Activated naive CD8-positive, alpha-beta T cell treated with anti-CD3 and anti-CD28 coated beads, Interleukin-2, amount 10 ng/mL, durations not matched to agents 7 days and 5 days (primary cell): ENCODE measurements at regions not wholly inside any gene's neighbourhood (a gene's known extent, or its start where the extent isn't known, plus 50 kb on each side); places are given as distances from the start of the nearest gene placed in this dataset.

ENCODE experiments used
- ATAC-seq: fragments of 150-1000 bp; cut with Tn5 transposase; one replicate; pipeline ENCODE4 v1.10.0; 2021; ENCODE audit warnings: low read depth, moderate library complexity
- POLR2A ChIA-PET: fragments of 350-600 bp; sonication (Branson Sonifier 250); formaldehyde crosslinking; loops from one replicate; lab custom pipeline; 2021; ENCODE audit warnings: antibody characterized with exemption; lab: Charles Lee
- DNase-seq: peaks from one replicate; pipeline ENCODE4 v3.0.0; 2021
- H3K27ac Mint-ChIP-seq: one replicate; pipeline ENCODE4 v1.8.0; 2022; ENCODE audit warnings: mild to moderate bottlenecking, mixed read lengths
- H3K27me3 Mint-ChIP-seq: one replicate; pipeline ENCODE4 v1.8.0; 2022; ENCODE audit warnings: mild to moderate bottlenecking, moderate library complexity, mixed read lengths
- H3K36me3 Mint-ChIP-seq: one replicate; pipeline ENCODE4 v1.8.0; 2021; ENCODE audit warnings: mild to moderate bottlenecking, mixed read lengths
- H3K4me1 Mint-ChIP-seq: one replicate; pipeline ENCODE4 v1.8.0; 2021; ENCODE audit warnings: mixed read lengths
- H3K4me3 Mint-ChIP-seq: one replicate; pipeline ENCODE4 v1.8.0; 2022; ENCODE audit warnings: mild to moderate bottlenecking, moderate library complexity, mixed read lengths
- H3K9me3 Mint-ChIP-seq: one replicate; pipeline ENCODE4 v1.8.0; 2021; ENCODE audit warnings: mixed read lengths

DNA sequence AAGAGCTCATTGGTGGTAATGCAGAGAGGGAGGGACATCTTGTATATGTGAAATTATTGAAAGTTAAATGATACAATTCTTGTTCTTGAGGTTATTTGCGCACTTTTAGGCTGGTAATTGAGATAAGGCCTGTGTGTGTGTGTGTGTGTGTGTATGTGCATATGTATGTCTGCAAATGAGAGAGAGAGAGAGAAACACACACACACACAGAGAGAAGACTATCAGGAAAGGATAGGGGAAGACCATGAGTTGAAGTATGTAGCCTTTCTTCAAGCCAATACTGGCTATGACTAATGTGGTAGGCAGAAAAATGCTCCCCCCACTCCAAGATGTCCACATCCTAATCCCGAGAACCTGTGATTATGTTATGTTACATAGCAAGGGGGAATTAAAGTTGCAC is 52.7 kb upstream of the DCD start:
- ATAC-seq = no peak
- Mint-ChIP-seq H3K36me3 (no peaks in the 10 kb centered on the region), H3K4me3 (no peak overlapping the region), H3K27me3 (peaks cover 25% of the 10 kb centered on the region), H3K9me3 (no peaks in the 10 kb centered on the region), H3K4me1 (no peaks in the 10 kb centered on the region), H3K27ac (no peak overlapping the region)
- no peak for DNase-seq
- POLR2A ChIA-PET = no interaction called here

- POLR2A ChIA-PET = no interaction called here
- Mint-ChIP-seq H3K4me3 (no peak overlapping the region), H3K9me3 (no peaks in the 10 kb centered on the region), H3K36me3 (no peaks in the 10 kb centered on the region), H3K4me1 (no peaks in the 10 kb centered on the region), H3K27ac (no peak overlapping the region), H3K27me3 (peaks cover 23% of the 10 kb centered on the region)
- no peak for DNase-seq
- no peak for ATAC-seq
Measured at GRCh38 chr12:54700301-54700700, 52.1 kb upstream of the DCD start.
